Nephron progenitor cell (in vitro differentiated cells): ENCODE measurements at regions not wholly inside any gene's neighbourhood (a gene's known extent, or its start where the extent isn't known, plus 50 kb on each side); places are given as distances from the start of the nearest gene placed in this dataset.
"Not testable (repeated sequence)": the region's sequence is repeated elsewhere in the genome, so short reads cannot be mapped to it uniquely, and the experiment has no call there.

Source experiments
- DNase-seq: peaks from one replicate; pipeline ENCODE4 v3.0.0; 2021
- H3K27ac Mint-ChIP-seq: 2 replicates; pipeline ENCODE4 v1.8.0; 2021; ENCODE audit warnings: mild to moderate bottlenecking, moderate library complexity, mixed read lengths
- H3K27me3 Mint-ChIP-seq: 2 replicates; pipeline ENCODE4 v1.8.0; 2021; ENCODE audit warnings: mild to moderate bottlenecking, low read depth, mixed read lengths; ENCODE audit not compliant: poor library complexity
- H3K36me3 Mint-ChIP-seq: 2 replicates; pipeline ENCODE4 v1.8.0; 2021; ENCODE audit warnings: low read depth, mixed read lengths
- H3K4me1 Mint-ChIP-seq: 2 replicates; pipeline ENCODE4 v1.8.0; 2021; ENCODE audit warnings: mixed read lengths
- H3K4me3 Mint-ChIP-seq: 2 replicates; pipeline ENCODE4 v1.8.0; 2021; ENCODE audit warnings: mild to moderate bottlenecking, moderate library complexity, mixed read lengths
- H3K9me3 Mint-ChIP-seq: 2 replicates; pipeline ENCODE4 v1.8.0; 2021; ENCODE audit warnings: mild to moderate bottlenecking, moderate library complexity, mixed read lengths
- CTCF ChIP-seq: fragments of 200-600 bp; sonication (generic); IDR thresholded peaks from 2 replicates; pipeline ENCODE4 v1.5.0; 2021; ENCODE audit warnings: antibody characterized with exemption

DNA sequence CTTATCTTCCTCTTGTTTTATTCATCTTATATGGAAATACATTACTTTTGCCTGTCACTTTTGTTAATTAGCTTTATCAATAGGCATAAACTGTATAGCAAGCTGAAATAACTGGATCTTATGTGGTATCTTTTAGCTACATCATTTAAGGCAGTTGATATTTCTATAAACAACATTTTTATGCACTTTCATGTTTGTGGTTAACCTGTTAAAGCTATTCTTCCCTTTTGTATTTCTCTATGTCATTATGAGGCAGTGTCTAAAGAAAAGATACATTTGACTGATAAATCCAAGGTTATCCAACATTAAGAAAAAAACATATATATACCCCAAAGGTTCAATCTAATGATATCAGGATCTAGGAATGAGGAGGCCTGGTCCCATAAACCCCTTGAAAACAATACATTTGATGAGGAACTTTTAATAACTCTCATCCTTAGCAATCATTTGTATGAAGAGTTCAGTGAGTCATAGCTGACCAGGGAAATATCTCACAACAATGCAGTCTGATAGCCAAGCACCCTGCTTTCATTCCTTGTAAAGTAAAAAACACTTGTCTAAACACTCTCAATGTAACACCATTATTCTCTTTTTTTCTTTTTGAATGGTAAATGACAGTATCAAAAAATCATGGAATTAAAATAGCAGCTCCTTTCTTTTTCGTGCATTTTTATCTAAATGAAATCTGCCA is 300.9 kb downstream of the NEBL start:
- DNase-seq, result no peak
- Mint-ChIP-seq H3K27me3 (no peaks in the 10 kb centered on the region), H3K27ac (no peak overlapping the region), H3K9me3 (no peaks in the 10 kb centered on the region), H3K36me3 (no peaks in the 10 kb centered on the region), H3K4me1 (peaks cover 15% of the 10 kb centered on the region), H3K4me3 (no peak overlapping the region)
- TF ChIP-seq CTCF, result no peak

GRCh38 chr10:20593649-20594048 is 303.5 kb downstream of the NEBL start:
- H3K4me1 Mint-ChIP-seq, result peaks cover 18% of the 10 kb centered on the region
- TF ChIP-seq CTCF, result no peak
- DNase-seq, result no peak
- no peak overlapping the region for H3K27ac Mint-ChIP-seq
- H3K9me3 Mint-ChIP-seq, result no peaks in the 10 kb centered on the region
- no peaks in the 10 kb centered on the region for H3K27me3 Mint-ChIP-seq
- H3K4me3 Mint-ChIP-seq, result no peak overlapping the region
- H3K36me3 Mint-ChIP-seq, result no peaks in the 10 kb centered on the region

DNA sequence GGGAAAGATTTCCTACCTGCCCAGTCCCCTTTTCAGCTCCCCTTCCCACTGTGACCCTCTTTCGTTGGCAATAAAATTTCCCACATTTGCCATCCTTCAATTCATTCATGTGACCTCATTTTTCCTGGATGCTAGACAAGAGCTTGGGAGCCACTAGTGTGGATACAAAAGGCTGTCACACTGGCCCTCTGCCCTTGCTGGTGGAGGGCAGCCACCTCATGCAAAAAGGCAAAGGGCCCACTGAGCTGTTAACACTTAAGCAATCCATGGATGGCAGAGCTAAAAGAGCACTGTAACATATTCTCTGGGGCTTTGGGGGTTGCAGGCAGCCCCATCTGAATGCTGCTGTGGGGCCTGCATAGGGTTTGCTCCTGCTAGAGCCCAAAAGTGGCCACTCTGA is 315.1 kb downstream of the NEBL start:
- DNase-seq, result no peak
- Mint-ChIP-seq H3K27me3 (no peaks in the 10 kb centered on the region), H3K4me1 (no peaks in the 10 kb centered on the region), H3K4me3 (no peak overlapping the region), H3K27ac (no peak overlapping the region), H3K36me3 (peaks cover 16% of the 10 kb centered on the region), H3K9me3 (peaks cover 29% of the 10 kb centered on the region)
- TF ChIP-seq CTCF, result no peak

DNA sequence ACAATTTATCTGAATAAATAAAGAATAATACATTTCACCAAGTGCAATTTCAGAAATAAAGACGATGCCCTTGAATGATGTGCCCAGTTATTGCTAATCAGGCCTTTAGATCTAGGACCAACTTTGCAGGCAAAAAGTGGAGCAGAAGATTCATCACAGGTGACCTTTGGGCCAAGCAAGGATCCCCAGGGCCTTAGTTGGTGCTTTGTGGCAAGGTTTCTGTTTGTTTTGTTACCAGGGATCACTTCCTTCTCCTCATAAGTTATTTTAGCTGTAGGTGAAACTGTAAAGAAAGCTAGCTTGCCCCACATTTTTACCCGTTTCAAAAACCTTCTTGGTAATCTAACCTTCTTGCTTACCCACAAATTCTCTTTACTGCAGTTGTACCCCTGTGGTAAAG is 323.2 kb downstream of the NEBL start:
- H3K27me3 Mint-ChIP-seq, result no peaks in the 10 kb centered on the region
- H3K27ac Mint-ChIP-seq, result no peak overlapping the region
- H3K4me1 Mint-ChIP-seq, result peaks cover 5% of the 10 kb centered on the region
- no peak for TF ChIP-seq CTCF
- peaks cover 3% of the 10 kb centered on the region for H3K9me3 Mint-ChIP-seq
- no peak for DNase-seq
- no peaks in the 10 kb centered on the region for H3K36me3 Mint-ChIP-seq
- H3K4me3 Mint-ChIP-seq, result no peak overlapping the region

- not testable (repeated sequence) for H3K27ac Mint-ChIP-seq, DNase-seq, H3K4me1 Mint-ChIP-seq, H3K4me3 Mint-ChIP-seq, H3K36me3 Mint-ChIP-seq, H3K27me3 Mint-ChIP-seq
- peaks cover 45% of the 10 kb centered on the region for H3K9me3 Mint-ChIP-seq
Observed at GRCh38 chr10:20555990-20556389, 341.1 kb downstream of the NEBL start.

DNA sequence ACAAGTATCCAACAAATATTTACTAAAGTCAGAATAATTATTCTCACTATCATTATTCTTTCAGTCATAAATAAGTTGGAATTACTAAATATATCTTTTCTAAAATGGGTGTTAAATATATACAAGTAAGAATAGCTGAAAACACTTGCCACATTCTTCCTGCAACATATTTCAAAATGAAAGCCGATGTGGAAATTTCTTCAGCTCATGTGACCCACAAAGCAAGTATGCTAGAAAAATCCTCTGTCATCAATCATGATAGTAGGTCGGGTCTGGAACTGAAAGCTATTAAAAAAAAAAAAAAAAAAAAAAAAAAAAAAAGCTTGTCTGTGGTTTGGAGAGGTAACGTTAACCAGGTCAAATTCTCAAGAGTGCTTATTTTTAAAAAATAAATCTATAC is 344.7 kb downstream of the NEBL start:
- Mint-ChIP-seq H3K9me3 (peaks cover 22% of the 10 kb centered on the region), H3K27me3 (no peaks in the 10 kb centered on the region), H3K4me1 (no peaks in the 10 kb centered on the region), H3K36me3 (no peaks in the 10 kb centered on the region), H3K27ac (no peak overlapping the region), H3K4me3 (no peak overlapping the region)
- no peak for DNase-seq
- TF ChIP-seq CTCF, result no peak
